Liver (tissue), 7 donors: ENCODE measurements at regions not wholly inside any gene's neighbourhood (a gene's known extent, or its start where the extent isn't known, plus 50 kb on each side); places are given as distances from the start of the nearest gene placed in this dataset.

ENCODE experiments used
- DNase-seq: peaks from one replicate; pipeline ENCODE4 v3.0.0-alpha.2; 2017; ENCODE audit warnings: low spot score
- H3K27ac ChIP-seq, 2 donors: one replicate each; pipeline ENCODE4 v1.7.0; 2013; ENCODE audit warnings: inconsistent platforms in 2 of 2, low read length in 2 of 2, control low read depth in 1 of 2, low read depth in 1 of 2, mild to moderate bottlenecking in 1 of 2
- H3K27me3 ChIP-seq, 4 donors: one replicate each; pipeline versions ENCODE4 v1.6.1 to v1.7.0; 2013; ENCODE audit warnings: low read length in 3 of 4, inconsistent platforms in 1 of 4, mild to moderate bottlenecking in 1 of 4, moderate library complexity in 1 of 4; ENCODE audit not compliant: control insufficient read depth in 4 of 4, insufficient read depth in 4 of 4
- H3K36me3 ChIP-seq, 4 donors: one replicate each; pipeline versions ENCODE4 v1.6.1 to v1.7.0; 2013; ENCODE audit warnings: low read length in 3 of 4, mild to moderate bottlenecking in 3 of 4, low read depth in 1 of 4, moderate library complexity in 1 of 4; ENCODE audit not compliant: control insufficient read depth in 4 of 4, insufficient read depth in 3 of 4
- H3K4me1 ChIP-seq, 4 donors: one replicate each; pipeline versions ENCODE4 v1.6.1 to v1.7.0; 2013; ENCODE audit warnings: low read length in 3 of 4, mild to moderate bottlenecking in 3 of 4, moderate library complexity in 1 of 4; ENCODE audit not compliant: control insufficient read depth in 4 of 4, insufficient read depth in 4 of 4
- H3K4me3 ChIP-seq, 3 donors: one replicate each; pipeline versions ENCODE4 v1.6.1 to v1.7.0; 2013; ENCODE audit warnings: low read length in 3 of 3, control low read depth in 1 of 3, low read depth in 1 of 3, mild to moderate bottlenecking in 1 of 3
- H3K9ac ChIP-seq, 2 donors: one replicate each; pipeline ENCODE4 v1.7.0; 2013; ENCODE audit warnings: low read length in 2 of 2, mild to moderate bottlenecking in 2 of 2, moderate library complexity in 2 of 2, control low read depth in 1 of 2, low read depth in 1 of 2
- H3K9me3 ChIP-seq, 4 donors: one replicate each; pipeline versions ENCODE4 v1.6.1 to v1.7.0; 2013; ENCODE audit warnings: low read length in 3 of 4; ENCODE audit not compliant: control insufficient read depth in 4 of 4
- ATF3 ChIP-seq: IDR thresholded peaks from 2 replicates; pipeline ENCODE4 v1.6.1; 2016; ENCODE audit warnings: antibody characterized with exemption
- EGR1 ChIP-seq, 2 donors: IDR thresholded peaks; 2 replicates each; pipeline ENCODE4 v1.6.1; 2016 to 2018; ENCODE audit warnings: antibody characterized with exemption in 2 of 2, low read depth in 2 of 2
- FOXA1 ChIP-seq: IDR thresholded peaks from 2 replicates; pipeline ENCODE4 v1.6.1; 2016; ENCODE audit warnings: antibody characterized with exemption
- FOXA2 ChIP-seq: IDR thresholded peaks from 2 replicates; pipeline ENCODE4 v1.6.1; 2016; ENCODE audit warnings: antibody characterized with exemption
- GABPA ChIP-seq, 2 donors: IDR thresholded peaks in 1 of 2; conservative IDR thresholded peaks in 1 of 2; 2 replicates each; pipeline ENCODE4 v1.6.1; 2016; ENCODE audit warnings: antibody characterized with exemption in 2 of 2, mild to moderate bottlenecking in 1 of 2, moderate library complexity in 1 of 2
- HNF4A ChIP-seq, 2 donors: conservative IDR thresholded peaks; 2 replicates each; pipeline ENCODE4 v1.6.1; 2016; ENCODE audit warnings: antibody characterized with exemption in 2 of 2, mild to moderate bottlenecking in 2 of 2
- HNF4G ChIP-seq: IDR thresholded peaks from 2 replicates; pipeline ENCODE4 v1.6.1; 2016; ENCODE audit warnings: antibody characterized with exemption
- JUND ChIP-seq, 2 donors: IDR thresholded peaks; 2 replicates each; pipeline ENCODE4 v1.6.1; 2016; ENCODE audit warnings: antibody characterized with exemption in 2 of 2
- NR2F2 ChIP-seq: IDR thresholded peaks from 2 replicates; pipeline ENCODE4 v1.6.1; 2016; ENCODE audit warnings: antibody characterized with exemption
- RAD21 ChIP-seq, 2 donors: IDR thresholded peaks; 2 replicates each; pipeline ENCODE4 v1.6.1; 2016; ENCODE audit warnings: antibody characterized with exemption in 2 of 2, mild to moderate bottlenecking in 2 of 2
- REST ChIP-seq: IDR thresholded peaks from 2 replicates; pipeline ENCODE4 v1.6.1; 2016; ENCODE audit warnings: antibody characterized with exemption, mild to moderate bottlenecking
- RXRA ChIP-seq, 2 donors: IDR thresholded peaks; 2 replicates each; pipeline ENCODE4 v1.6.1; 2017 to 2018; ENCODE audit warnings: antibody characterized with exemption in 2 of 2, mild to moderate bottlenecking in 1 of 2
- SP1 ChIP-seq: IDR thresholded peaks from 2 replicates; pipeline ENCODE4 v1.6.1; 2018; ENCODE audit warnings: antibody characterized with exemption, mild to moderate bottlenecking
- TAF1 ChIP-seq: conservative IDR thresholded peaks from 2 replicates; pipeline ENCODE4 v1.6.1; 2016; ENCODE audit warnings: antibody characterized with exemption, mild to moderate bottlenecking
- YY1 ChIP-seq: IDR thresholded peaks from 2 replicates; pipeline ENCODE4 v1.6.1; 2016; ENCODE audit warnings: antibody characterized with exemption, mild to moderate bottlenecking
- TF ChIP-seq, protein P1 (sequence below): fragments of 150-350 bp; IDR thresholded peaks from 2 replicates; pipeline ENCODE4 v1.5.1; 2017; ENCODE audit warnings: improper control_type of control experiment, low read depth, low read length; ENCODE audit not compliant: missing input control
- TF ChIP-seq, protein P2 (sequence below): IDR thresholded peaks from 2 replicates; pipeline ENCODE4 v1.6.1; 2016; ENCODE audit warnings: antibody characterized with exemption
- TF ChIP-seq, protein P3 (sequence below): IDR thresholded peaks from 2 replicates; pipeline ENCODE4 v1.6.1; 2016; ENCODE audit warnings: antibody characterized with exemption
- donor health status: healthy.
- donor health status: healthy.
- donor health status: healthy.
- donor health status: healthy.

GRCh38 chr14:26132061-26132645 is 465.7 kb downstream of the NOVA1 start:
- Histone ChIP-seq H3K36me3 (no peaks in the 10 kb centered on the region), H3K4me3 (no peak overlapping the region), H3K9me3 (no peaks in the 10 kb centered on the region), H3K4me1 (no peaks in the 10 kb centered on the region), H3K27me3 (no peaks in the 10 kb centered on the region), H3K27ac (no peak overlapping the region), H3K9ac (no peak overlapping the region)
- TF ChIP-seq, protein P1, sequence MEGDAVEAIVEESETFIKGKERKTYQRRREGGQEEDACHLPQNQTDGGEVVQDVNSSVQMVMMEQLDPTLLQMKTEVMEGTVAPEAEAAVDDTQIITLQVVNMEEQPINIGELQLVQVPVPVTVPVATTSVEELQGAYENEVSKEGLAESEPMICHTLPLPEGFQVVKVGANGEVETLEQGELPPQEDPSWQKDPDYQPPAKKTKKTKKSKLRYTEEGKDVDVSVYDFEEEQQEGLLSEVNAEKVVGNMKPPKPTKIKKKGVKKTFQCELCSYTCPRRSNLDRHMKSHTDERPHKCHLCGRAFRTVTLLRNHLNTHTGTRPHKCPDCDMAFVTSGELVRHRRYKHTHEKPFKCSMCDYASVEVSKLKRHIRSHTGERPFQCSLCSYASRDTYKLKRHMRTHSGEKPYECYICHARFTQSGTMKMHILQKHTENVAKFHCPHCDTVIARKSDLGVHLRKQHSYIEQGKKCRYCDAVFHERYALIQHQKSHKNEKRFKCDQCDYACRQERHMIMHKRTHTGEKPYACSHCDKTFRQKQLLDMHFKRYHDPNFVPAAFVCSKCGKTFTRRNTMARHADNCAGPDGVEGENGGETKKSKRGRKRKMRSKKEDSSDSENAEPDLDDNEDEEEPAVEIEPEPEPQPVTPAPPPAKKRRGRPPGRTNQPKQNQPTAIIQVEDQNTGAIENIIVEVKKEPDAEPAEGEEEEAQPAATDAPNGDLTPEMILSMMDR: no peak
- TF ChIP-seq ATF3 (no peak), NR2F2 (no peak), YY1 (no peak), JUND (IDR thresholded peaks at IDR 0.05) (no peak), RAD21 (IDR thresholded peaks at IDR 0.05) (no peak), TAF1 (no peak), GABPA (IDR thresholded peaks at IDR 0.05 in 1 of 2, conservative IDR thresholded peaks at IDR 0.05 in 1 of 2) (no peak), HNF4G (no peak), EGR1 (IDR thresholded peaks at IDR 0.05; ENCODE audit: low read depth in 2 of 2) (no peak), SP1 (no peak), FOXA1 (no peak), FOXA2 (no peak), REST (no peak), RXRA (IDR thresholded peaks at IDR 0.05) (no peak), HNF4A (conservative IDR thresholded peaks at IDR 0.05) (no peak)
- TF ChIP-seq, protein P2, sequence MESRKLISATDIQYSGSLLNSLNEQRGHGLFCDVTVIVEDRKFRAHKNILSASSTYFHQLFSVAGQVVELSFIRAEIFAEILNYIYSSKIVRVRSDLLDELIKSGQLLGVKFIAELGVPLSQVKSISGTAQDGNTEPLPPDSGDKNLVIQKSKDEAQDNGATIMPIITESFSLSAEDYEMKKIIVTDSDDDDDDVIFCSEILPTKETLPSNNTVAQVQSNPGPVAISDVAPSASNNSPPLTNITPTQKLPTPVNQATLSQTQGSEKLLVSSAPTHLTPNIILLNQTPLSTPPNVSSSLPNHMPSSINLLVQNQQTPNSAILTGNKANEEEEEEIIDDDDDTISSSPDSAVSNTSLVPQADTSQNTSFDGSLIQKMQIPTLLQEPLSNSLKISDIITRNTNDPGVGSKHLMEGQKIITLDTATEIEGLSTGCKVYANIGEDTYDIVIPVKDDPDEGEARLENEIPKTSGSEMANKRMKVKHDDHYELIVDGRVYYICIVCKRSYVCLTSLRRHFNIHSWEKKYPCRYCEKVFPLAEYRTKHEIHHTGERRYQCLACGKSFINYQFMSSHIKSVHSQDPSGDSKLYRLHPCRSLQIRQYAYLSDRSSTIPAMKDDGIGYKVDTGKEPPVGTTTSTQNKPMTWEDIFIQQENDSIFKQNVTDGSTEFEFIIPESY: no peak
- TF ChIP-seq, protein P3, sequence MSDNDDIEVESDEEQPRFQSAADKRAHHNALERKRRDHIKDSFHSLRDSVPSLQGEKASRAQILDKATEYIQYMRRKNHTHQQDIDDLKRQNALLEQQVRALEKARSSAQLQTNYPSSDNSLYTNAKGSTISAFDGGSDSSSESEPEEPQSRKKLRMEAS: no peak
- DNase-seq: no peak
